Spleen (tissue), 11 donors: ENCODE measurements at regions not wholly inside any gene's neighbourhood (a gene's known extent, or its start where the extent isn't known, plus 50 kb on each side); places are given as distances from the start of the nearest gene placed in this dataset.

Experiments
- DNase-seq: peaks from one replicate; pipeline ENCODE4 v3.0.0-alpha.2; 2020
- H3K27ac ChIP-seq, 8 donors: fragments of 200-600 bp; sonication (generic) in 7 of 8; 1 replicate in 4 of 8; 2 replicates in 4 of 8; pipeline versions ENCODE4 v1.5.0 to v1.8.0; 2016 to 2021; ENCODE audit warnings: inconsistent platforms in 4 of 8, mild to moderate bottlenecking in 4 of 8, moderate library complexity in 1 of 8
- H3K27me3 ChIP-seq, 7 donors: fragments of 200-600 bp; sonication (generic) in 6 of 7; replicated peaks in 1 of 7; 1 replicate in 4 of 7; 2 replicates in 3 of 7; pipeline versions ENCODE4 v1.5.0 to v1.8.0; 2016 to 2021; ENCODE audit warnings: inconsistent platforms in 3 of 7, mild to moderate bottlenecking in 1 of 7
- H3K36me3 ChIP-seq, 6 donors: fragments of 200-600 bp; sonication (generic) in 5 of 6; 1 replicate in 4 of 6; 2 replicates in 2 of 6; pipeline versions ENCODE4 v1.5.0 to v1.8.0; 2016 to 2021; ENCODE audit warnings: inconsistent platforms in 2 of 6
- H3K4me1 ChIP-seq, 6 donors: fragments of 200-600 bp; sonication (generic) in 5 of 6; 1 replicate in 3 of 6; 2 replicates in 3 of 6; pipeline versions ENCODE4 v1.5.0 to v1.8.0; 2016 to 2021; ENCODE audit warnings: inconsistent platforms in 3 of 6
- H3K4me3 ChIP-seq, 8 donors: fragments of 200-600 bp; sonication (generic) in 7 of 8; 1 replicate in 4 of 8; 2 replicates in 4 of 8; pipeline versions ENCODE4 v1.5.0 to v1.8.0; 2016 to 2021; ENCODE audit warnings: inconsistent platforms in 4 of 8, mild to moderate bottlenecking in 4 of 8, moderate library complexity in 2 of 8
- H3K9me3 ChIP-seq, 8 donors: fragments of 200-600 bp; sonication (generic) in 7 of 8; 1 replicate in 4 of 8; 2 replicates in 4 of 8; pipeline versions ENCODE4 v1.5.0 to v1.8.0; 2016 to 2021; ENCODE audit warnings: inconsistent platforms in 4 of 8
- CTCF ChIP-seq, 11 experiments: fragments of 200-600 bp in 7 of 11; fragments of 450-650 bp in 4 of 11; sonication (generic) in 4 of 11; IDR thresholded peaks in 8 of 11; conservative IDR thresholded peaks in 3 of 11; 1 replicate in 7 of 11; 2 replicates in 4 of 11; pipeline versions ENCODE4 v1.4.0 to v1.8.0; 2016 to 2021; ENCODE audit warnings: antibody characterized with exemption in 11 of 11, inconsistent platforms in 4 of 11, mild to moderate bottlenecking in 1 of 11
- POLR2A ChIP-seq, 3 donors: fragments of 450-650 bp; IDR thresholded peaks; one replicate each; pipeline ENCODE4 v1.5.1; 2017; ENCODE audit warnings: antibody characterized with exemption in 3 of 3, mild to moderate bottlenecking in 1 of 3
- POLR2AphosphoS5 ChIP-seq, 3 donors: sonication (generic); formaldehyde crosslinking; IDR thresholded peaks; one replicate each; pipeline ENCODE4 v1.5.1; 2017; ENCODE audit warnings: antibody characterized with exemption in 3 of 3
- WGBS, 5 donors: extraction: QIAGEN DNeasy Blood & Tissue Kit in 3 of 5; methylation state at CpG; one replicate each; pipeline versions ENCODE4 v1.1.5 to v1.1.7; 2013 to 2018; 5-methylcytosine and 5-hydroxymethylcytosine counted together
- intact Hi-C: fragments of 100-400 bp; cut with DNase I; formaldehyde crosslinking; loops from one replicate; pipeline ENCODE4 v1.15.0; 2023; ENCODE audit warnings: low total_unique reads
- donor health status: healthy with polysubstance abuse.
- donor health status: DM: no; HTN: no; CAD: no; lungs with moderate emphysema.
- donor health status: DM: no; HTN: no; CAD: no.
- donor health status: Bipolar disorder and iron deficiency.
- donor health status: healthy.
- donor health status: DM: no; HTN: no; CAD: no.
- donor health status: DM: yes; HTN: yes; CAD: no.

- DNase-seq, result no peak
- WGBS, 5 donors, result 84 to 90% (median 89%) methylated on average over 10 of the region's 10 CpGs
- H3K27ac ChIP-seq, result no peak overlapping the region
Measured at GRCh38 chr6:163745536-163746400, 331.2 kb downstream of the QKI start.

GRCh38 chr6:163744256-163744925, 329.9 kb downstream of the QKI start:
- H3K36me3 ChIP-seq, result no peaks in the 10 kb centered on the region
- no peaks in the 10 kb centered on the region for H3K9me3 ChIP-seq
- no peak for DNase-seq
- TF ChIP-seq POLR2A (IDR thresholded peaks at IDR 0.05) (no peak), CTCF (IDR thresholded peaks at IDR 0.05 in 8 of 11, conservative IDR thresholded peaks at IDR 0.05 in 3 of 11) (no peak), POLR2AphosphoS5 (IDR thresholded peaks at IDR 0.05) (no peak)
- H3K27me3 ChIP-seq, result peaks cover 0 to 13% (median 0%) of the 10 kb centered on the region in 7 donors
- no peak overlapping the region for H3K27ac ChIP-seq
- H3K4me1 ChIP-seq, result no peaks in the 10 kb centered on the region
- no peak overlapping the region for H3K4me3 ChIP-seq
- WGBS, 5 donors, result 91 to 96% (median 93%) methylated on average over 19 of the region's 19 CpGs
- intact Hi-C loops, result no loop called here

More at GRCh38 chr6:163745536-163746400, 331.2 kb downstream of the QKI start:
- H3K4me3 ChIP-seq, result no peak overlapping the region
- intact Hi-C loops, result no loop called here
- H3K36me3 ChIP-seq, result no peaks in the 10 kb centered on the region
- TF ChIP-seq CTCF (IDR thresholded peaks at IDR 0.05 in 8 of 11, conservative IDR thresholded peaks at IDR 0.05 in 3 of 11) (no peak), POLR2AphosphoS5 (IDR thresholded peaks at IDR 0.05) (no peak), POLR2A (IDR thresholded peaks at IDR 0.05) (no peak)
- no peaks in the 10 kb centered on the region for H3K9me3 ChIP-seq
- H3K27me3 ChIP-seq, result peaks cover 0 to 20% (median 0%) of the 10 kb centered on the region in 7 donors
- H3K4me1 ChIP-seq, result peaks cover 0 to 7% (median 3%) of the 10 kb centered on the region in 6 donors

GRCh38 chr6:163743796-163744195, 329.3 kb downstream of the QKI start:
- no peaks in the 10 kb centered on the region for H3K36me3 ChIP-seq
- DNase-seq, result no peak
- H3K27me3 ChIP-seq, result peaks cover 0 to 13% (median 0%) of the 10 kb centered on the region in 7 donors
- no peak for TF ChIP-seq POLR2A (IDR thresholded peaks at IDR 0.05)
- TF ChIP-seq POLR2AphosphoS5 (IDR thresholded peaks at IDR 0.05), result no peak
- no peak for TF ChIP-seq CTCF (IDR thresholded peaks at IDR 0.05 in 8 of 11, conservative IDR thresholded peaks at IDR 0.05 in 3 of 11)
- no peaks in the 10 kb centered on the region for H3K4me1 ChIP-seq
- H3K9me3 ChIP-seq, result no peaks in the 10 kb centered on the region
- intact Hi-C loops, result no loop called here
- H3K27ac ChIP-seq, result no peak overlapping the region
- 71 to 91% (median 85%) methylated on average over 4 of the region's 4 CpGs for WGBS, 5 donors
- no peak overlapping the region for H3K4me3 ChIP-seq
